ENCODE measurements at regions not wholly inside any gene's neighbourhood (a gene's known extent, or its start where the extent isn't known, plus 50 kb on each side); places are given as distances from the start of the nearest gene placed in this dataset.

GRCh38 chr3:117681619-117682018 is 972.0 kb downstream of the TUSC7 start:
- TF ChIP-seq POLR2A (IDR thresholded peaks at IDR 0.05; ENCODE audit: low read length) (no peak), GATA1 (IDR thresholded peaks at IDR 0.05; ENCODE audit: low read depth, low read length) (no peak)
